Vagina (tissue), 2 donors: ENCODE measurements at regions not wholly inside any gene's neighbourhood (a gene's known extent, or its start where the extent isn't known, plus 50 kb on each side); places are given as distances from the start of the nearest gene placed in this dataset.

Source experiments
- POLR2A ChIP-seq, 2 donors: fragments of 450-650 bp; IDR thresholded peaks; one replicate each; pipeline ENCODE4 v1.6.1; 2017; ENCODE audit warnings: antibody characterized with exemption in 2 of 2, mild to moderate bottlenecking in 2 of 2, moderate library complexity in 2 of 2
- TF ChIP-seq, protein P1 (sequence below), 3 experiments: fragments of 450-650 bp in 2 of 3; fragments of 200-600 bp in 1 of 3; sonication (generic) in 1 of 3; IDR thresholded peaks; one replicate each; pipeline ENCODE4 v1.5.1; 2017 to 2019; ENCODE audit warnings: antibody characterized with exemption in 3 of 3, mild to moderate bottlenecking in 2 of 3, moderate library complexity in 2 of 3

DNA sequence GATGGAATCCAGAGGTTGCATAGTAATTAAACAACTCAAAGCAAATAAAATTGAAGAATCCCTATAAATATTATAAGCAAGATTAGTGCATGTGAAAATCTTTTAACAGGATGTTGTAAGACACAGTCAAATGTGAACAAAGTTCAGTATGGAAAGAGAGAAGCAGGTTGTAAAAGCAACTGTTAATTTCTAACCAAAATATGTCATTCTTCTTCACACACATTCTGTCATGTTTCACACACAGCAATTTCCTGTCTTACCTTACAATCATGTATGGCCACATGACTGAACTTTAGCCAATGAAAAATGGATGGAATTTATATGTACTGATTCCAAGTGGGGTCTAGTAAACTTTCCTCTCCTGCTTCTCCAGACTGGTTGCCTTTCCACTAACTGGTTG is 527.7 kb upstream of the TMPRSS15 start:
- no peak for TF ChIP-seq POLR2A (IDR thresholded peaks at IDR 0.05)
- TF ChIP-seq, protein P1, sequence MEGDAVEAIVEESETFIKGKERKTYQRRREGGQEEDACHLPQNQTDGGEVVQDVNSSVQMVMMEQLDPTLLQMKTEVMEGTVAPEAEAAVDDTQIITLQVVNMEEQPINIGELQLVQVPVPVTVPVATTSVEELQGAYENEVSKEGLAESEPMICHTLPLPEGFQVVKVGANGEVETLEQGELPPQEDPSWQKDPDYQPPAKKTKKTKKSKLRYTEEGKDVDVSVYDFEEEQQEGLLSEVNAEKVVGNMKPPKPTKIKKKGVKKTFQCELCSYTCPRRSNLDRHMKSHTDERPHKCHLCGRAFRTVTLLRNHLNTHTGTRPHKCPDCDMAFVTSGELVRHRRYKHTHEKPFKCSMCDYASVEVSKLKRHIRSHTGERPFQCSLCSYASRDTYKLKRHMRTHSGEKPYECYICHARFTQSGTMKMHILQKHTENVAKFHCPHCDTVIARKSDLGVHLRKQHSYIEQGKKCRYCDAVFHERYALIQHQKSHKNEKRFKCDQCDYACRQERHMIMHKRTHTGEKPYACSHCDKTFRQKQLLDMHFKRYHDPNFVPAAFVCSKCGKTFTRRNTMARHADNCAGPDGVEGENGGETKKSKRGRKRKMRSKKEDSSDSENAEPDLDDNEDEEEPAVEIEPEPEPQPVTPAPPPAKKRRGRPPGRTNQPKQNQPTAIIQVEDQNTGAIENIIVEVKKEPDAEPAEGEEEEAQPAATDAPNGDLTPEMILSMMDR (IDR thresholded peaks at IDR 0.05): no peak
